H1 (cell line): ENCODE measurements at regions not wholly inside any gene's neighbourhood (a gene's known extent, or its start where the extent isn't known, plus 50 kb on each side); places are given as distances from the start of the nearest gene placed in this dataset.

Experiments
- CTCF ChIA-PET: fragments of 300-600 bp; sonication (Branson Sonifier 250); formaldehyde crosslinking; loops from one replicate; lab custom pipeline; 2021; ENCODE audit not compliant: partially characterized antibody; lab: Charles Lee
- POLR2A ChIA-PET: fragments of 300-600 bp; sonication (Branson Sonifier 250); formaldehyde crosslinking; loops from one replicate; lab custom pipeline; 2021; ENCODE audit warnings: inconsistent platforms; ENCODE audit not compliant: partially characterized antibody; lab: Charles Lee
- DNase-seq, 2 experiments: peaks; one replicate each; pipeline versions ENCODE4 v3.0.0 to v3.0.0-alpha.2; 2010 to 2022; ENCODE audit warnings: low spot score in 2 of 2, low read depth in 1 of 2, mixed read lengths in 1 of 2
- FAIRE-seq: peaks from 2 replicates; lab custom pipeline; 2011; peaks lifted over from hg19 to GRCh38; lab: Jason Lieb, UNC
- H2AFZ ChIP-seq: 2 replicates; pipeline ENCODE4 v1.8.1; 2012; ENCODE audit warnings: low read length, inconsistent platforms
- H2AK5ac ChIP-seq: 2 replicates; pipeline ENCODE4 v1.6.1; 2013; ENCODE audit warnings: low read depth, low read length
- H2BK120ac ChIP-seq: replicated peaks from 2 replicates; pipeline ENCODE3; 2013; ENCODE audit warnings: low read depth, low read length, inconsistent platforms
- H2BK12ac ChIP-seq: 2 replicates; pipeline ENCODE4 v1.6.1; 2013; ENCODE audit warnings: low read depth, low read length
- H2BK15ac ChIP-seq: 2 replicates; pipeline ENCODE4 v1.6.1; 2013; ENCODE audit warnings: low read length
- H2BK20ac ChIP-seq: 2 replicates; pipeline ENCODE4 v1.6.1; 2013; ENCODE audit warnings: low read length
- H2BK5ac ChIP-seq: 2 replicates; pipeline ENCODE4 v1.6.1; 2013; ENCODE audit warnings: low read depth, low read length
- H3K14ac ChIP-seq: 2 replicates; pipeline ENCODE4 v1.6.1; 2013; ENCODE audit warnings: inconsistent platforms; ENCODE audit not compliant: insufficient read length
- H3K18ac ChIP-seq: 2 replicates; pipeline ENCODE4 v1.6.1; 2013; ENCODE audit warnings: low read length; ENCODE audit errors: extremely low read depth
- H3K23ac ChIP-seq: 2 replicates; pipeline ENCODE4 v1.6.1; 2013; ENCODE audit warnings: inconsistent platforms; ENCODE audit not compliant: insufficient read length
- H3K23me2 ChIP-seq: 2 replicates; pipeline ENCODE4 v1.6.1; 2013; ENCODE audit warnings: low read depth, low read length
- H3K27ac ChIP-seq: 2 replicates; pipeline ENCODE4 v1.6.1; 2011; ENCODE audit warnings: low read depth, low read length, inconsistent platforms
- H3K27me3 ChIP-seq, 4 experiments: replicated peaks in 1 of 4; 1 replicate in 1 of 4; 2 replicates in 3 of 4; pipeline versions ENCODE4 v1.6.1 to v1.8.1; 2011 to 2013; ENCODE audit warnings: low read length in 3 of 4, mild to moderate bottlenecking in 3 of 4, inconsistent platforms in 2 of 4, mixed read lengths in 2 of 4, moderate library complexity in 1 of 4; ENCODE audit not compliant: control insufficient read depth in 3 of 4, insufficient read depth in 3 of 4; ENCODE audit errors: extremely low read depth in 1 of 4
- H3K36me3 ChIP-seq, 4 experiments: 2 replicates each; pipeline versions ENCODE4 v1.6.1 to v1.8.1; 2011 to 2013; ENCODE audit warnings: mild to moderate bottlenecking in 4 of 4, low read length in 3 of 4, moderate library complexity in 2 of 4, control low read depth in 1 of 4, inconsistent platforms in 1 of 4; ENCODE audit not compliant: insufficient read depth in 4 of 4, control insufficient read depth in 2 of 4
- H3K4ac ChIP-seq: replicated peaks from 2 replicates; pipeline ENCODE3; 2013; ENCODE audit warnings: low read length, low read depth, mixed read lengths, inconsistent platforms; ENCODE audit not compliant: insufficient read length
- H3K4me1 ChIP-seq, 4 experiments: replicated peaks in 1 of 4; 1 replicate in 1 of 4; 2 replicates in 3 of 4; pipeline versions ENCODE4 v1.6.1 to v1.8.1; 2011 to 2013; ENCODE audit warnings: low read length in 3 of 4, inconsistent platforms in 2 of 4, mixed read lengths in 1 of 4; ENCODE audit not compliant: insufficient read depth in 4 of 4, control insufficient read depth in 3 of 4
- H3K4me2 ChIP-seq, 2 experiments: 2 replicates each; pipeline versions ENCODE4 v1.6.1 to v1.8.1; 2011 to 2013; ENCODE audit warnings: low read depth in 2 of 2, low read length in 2 of 2, control low read depth in 1 of 2, inconsistent platforms in 1 of 2, mild to moderate bottlenecking in 1 of 2; ENCODE audit not compliant: insufficient read depth in 1 of 2
- H3K4me3 ChIP-seq, 4 experiments: fragments of 200-600, 300-600 bp in 1 of 4; sonication (generic), shearing (Covaris generic), sonication (Bioruptor Twin) in 1 of 4; 2 replicates each; pipeline versions ENCODE4 v1.5.1 to v1.8.1; 2011 to 2016; ENCODE audit warnings: low read length in 4 of 4, low read depth in 3 of 4, control low read depth in 2 of 4, inconsistent platforms in 2 of 4, mild to moderate bottlenecking in 2 of 4, mixed read lengths in 1 of 4, moderate library complexity in 1 of 4; ENCODE audit not compliant: insufficient read depth in 2 of 4; ENCODE audit errors: extremely low read depth in 1 of 4
- H3K56ac ChIP-seq: replicated peaks from 2 replicates; pipeline ENCODE3; 2013; ENCODE audit warnings: low read depth, mild to moderate bottlenecking, mixed read lengths, low read length, inconsistent platforms; ENCODE audit not compliant: insufficient read length
- H3K79me1 ChIP-seq: 2 replicates; pipeline ENCODE4 v1.6.1; 2013; ENCODE audit warnings: low read depth, low read length, control low read depth
- H3K79me2 ChIP-seq, 2 experiments: 2 replicates each; pipeline versions ENCODE4 v1.6.1 to v1.8.1; 2012 to 2013; ENCODE audit warnings: low read length in 2 of 2, mild to moderate bottlenecking in 2 of 2, inconsistent platforms in 1 of 2; ENCODE audit not compliant: insufficient read depth in 2 of 2, control insufficient read depth in 1 of 2
- H3K9ac ChIP-seq, 4 experiments: replicated peaks in 1 of 4; 1 replicate in 1 of 4; 2 replicates in 3 of 4; pipeline versions ENCODE4 v1.6.1 to v1.8.1; 2011 to 2013; ENCODE audit warnings: low read depth in 3 of 4, low read length in 3 of 4, control low read depth in 2 of 4, mild to moderate bottlenecking in 2 of 4, moderate library complexity in 2 of 4, inconsistent platforms in 1 of 4; ENCODE audit errors: extremely low read depth in 1 of 4
- H3K9me3 ChIP-seq, 2 experiments: 2 replicates each; pipeline versions ENCODE4 v1.6.1 to v1.8.1; 2012 to 2013; ENCODE audit warnings: mild to moderate bottlenecking in 2 of 2, moderate library complexity in 2 of 2, control low read depth in 1 of 2, inconsistent platforms in 1 of 2, low read depth in 1 of 2, low read length in 1 of 2, mixed read lengths in 1 of 2; ENCODE audit not compliant: insufficient read depth in 2 of 2
- H4K20me1 ChIP-seq, 2 experiments: replicated peaks in 1 of 2; 2 replicates each; pipeline versions ENCODE3 to v1.8.1; 2011 to 2013; ENCODE audit warnings: inconsistent platforms in 2 of 2, low read length in 2 of 2, mild to moderate bottlenecking in 1 of 2; ENCODE audit not compliant: insufficient read depth in 2 of 2, control insufficient read depth in 1 of 2
- H4K5ac ChIP-seq: 2 replicates; pipeline ENCODE4 v1.6.1; 2013; ENCODE audit warnings: low read length, low read depth, mixed read lengths, inconsistent platforms; ENCODE audit not compliant: insufficient read length
- H4K8ac ChIP-seq: 2 replicates; pipeline ENCODE4 v1.8.0; 2013; ENCODE audit warnings: mild to moderate bottlenecking, moderate library complexity, low read length, inconsistent platforms; ENCODE audit not compliant: insufficient read depth; ENCODE audit errors: extremely low read depth
- H4K91ac ChIP-seq: replicated peaks from 2 replicates; pipeline ENCODE3; 2013; ENCODE audit warnings: low read length, mixed read lengths, inconsistent platforms; ENCODE audit not compliant: insufficient read length
- ATF3 ChIP-seq: IDR thresholded peaks from 2 replicates; pipeline ENCODE4 v1.6.1; 2011; ENCODE audit warnings: low read depth, mild to moderate bottlenecking, low read length; ENCODE audit not compliant: insufficient read depth
- BCL11A ChIP-seq, 2 experiments: IDR thresholded peaks; one replicate each; pipeline ENCODE4 v1.6.1; 2011; ENCODE audit warnings: low read depth in 2 of 2, low read length in 2 of 2, mild to moderate bottlenecking in 2 of 2
- CEBPB ChIP-seq: IDR thresholded peaks from 2 replicates; pipeline ENCODE4 v1.6.1; 2012; ENCODE audit warnings: low read depth, low read length
- CTBP2 ChIP-seq: IDR thresholded peaks from 2 replicates; pipeline ENCODE4 v1.7.0; 2011; ENCODE audit warnings: borderline replicate concordance, mild to moderate bottlenecking, moderate library complexity, mixed read lengths, low read length; ENCODE audit not compliant: insufficient read depth, insufficient read length
- GABPA ChIP-seq: IDR thresholded peaks from 2 replicates; pipeline ENCODE4 v1.6.1; 2011; ENCODE audit warnings: mild to moderate bottlenecking, low read length, moderate library complexity, borderline replicate concordance; ENCODE audit not compliant: insufficient read depth
- HDAC2 ChIP-seq, 2 experiments: fragments of 300-600 bp in 1 of 2; sonication (generic) in 1 of 2; IDR thresholded peaks; 2 replicates each; pipeline ENCODE4 v1.6.1; 2011 to 2012; ENCODE audit warnings: low read depth in 2 of 2, low read length in 2 of 2, mild to moderate bottlenecking in 2 of 2, moderate library complexity in 2 of 2, borderline replicate concordance in 1 of 2, inconsistent platforms in 1 of 2
- HDAC6 ChIP-seq: IDR thresholded peaks from one replicate; pipeline ENCODE4 v1.7.1; 2012; ENCODE audit warnings: low read depth, mild to moderate bottlenecking, inconsistent platforms, low read length, moderate library complexity
- JUN ChIP-seq: IDR thresholded peaks from 2 replicates; pipeline ENCODE4 v1.6.1; 2011; ENCODE audit warnings: low read depth, mild to moderate bottlenecking, improper control_type of control experiment, low read length
- KDM5A ChIP-seq: fragments of 200-600 bp; IDR thresholded peaks from 2 replicates; pipeline ENCODE4 v1.7.1; 2012; ENCODE audit warnings: mild to moderate bottlenecking, low read length, inconsistent platforms, mixed read lengths
- POLR2A ChIP-seq, 2 experiments: IDR thresholded peaks; 1 replicate in 1 of 2; 2 replicates in 1 of 2; pipeline ENCODE4 v1.6.1; 2011; ENCODE audit warnings: low read depth in 2 of 2, low read length in 2 of 2, mild to moderate bottlenecking in 2 of 2; ENCODE audit errors: control extremely low read depth in 1 of 2
- SIN3A ChIP-seq, 2 experiments: IDR thresholded peaks in 1 of 2; conservative IDR thresholded peaks in 1 of 2; 2 replicates each; pipeline ENCODE4 v1.6.1; 2011 to 2012; ENCODE audit warnings: low read length in 2 of 2, improper control_type of control experiment in 1 of 2, low read depth in 1 of 2, mild to moderate bottlenecking in 1 of 2
- SP1 ChIP-seq: IDR thresholded peaks from 2 replicates; pipeline ENCODE4 v1.6.1; 2011; ENCODE audit warnings: low read depth, low read length
- SP2 ChIP-seq: IDR thresholded peaks from 2 replicates; pipeline ENCODE4 v1.6.1; 2012; ENCODE audit warnings: mild to moderate bottlenecking, low read length, inconsistent platforms
- TAF7 ChIP-seq: optimal IDR thresholded peaks from 2 replicates; pipeline ENCODE3; 2011; ENCODE audit warnings: low read depth, mild to moderate bottlenecking, inconsistent platforms, low read length, moderate library complexity, borderline replicate concordance
- TCF12 ChIP-seq: IDR thresholded peaks from 2 replicates; pipeline ENCODE4 v1.6.1; 2011; ENCODE audit warnings: low read depth, mild to moderate bottlenecking, low read length

- Histone ChIP-seq H3K36me3 (no peaks in the 10 kb centered on the region), H3K23me2 (no peaks in the 10 kb centered on the region), H3K4me3 (no peak overlapping the region), H2BK20ac (no peak overlapping the region), H2BK15ac (no peak overlapping the region), H3K4me2 (no peak overlapping the region), H4K91ac (no peak overlapping the region), H3K27me3 (no peaks in the 10 kb centered on the region), H2AK5ac (no peak overlapping the region), H3K18ac (no peak overlapping the region), H3K79me2 (no peaks in the 10 kb centered on the region), H3K79me1 (no peaks in the 10 kb centered on the region), H3K27ac (no peak overlapping the region), H3K9ac (no peak overlapping the region), H2AFZ (no peak overlapping the region), H3K23ac (no peak overlapping the region), H3K4me1 (no peaks in the 10 kb centered on the region), H3K14ac (no peak overlapping the region), H3K9me3 (no peaks in the 10 kb centered on the region), H4K20me1 (no peaks in the 10 kb centered on the region), H3K56ac (no peak overlapping the region), H2BK12ac (no peak overlapping the region), H4K8ac (no peak overlapping the region), H2BK120ac (no peak overlapping the region), H2BK5ac (no peak overlapping the region), H4K5ac (no peak overlapping the region), H3K4ac (no peak overlapping the region)
- ChIA-PET POLR2A (no interaction called here), CTCF (no interaction called here)
- DNase-seq = no peak
- FAIRE-seq = no peak
- TF ChIP-seq BCL11A (IDR thresholded peaks at IDR 0.05; ENCODE audit: low read depth in 2 of 2, low read length in 2 of 2) = no peak
- TF ChIP-seq GABPA = no peak
- no peak for TF ChIP-seq POLR2A (IDR thresholded peaks at IDR 0.05; ENCODE audit: control extremely low read depth in 1 of 2, low read depth in 2 of 2, low read length in 2 of 2)
- TF ChIP-seq HDAC6 = no peak
- no peak for TF ChIP-seq SP2
- TF ChIP-seq HDAC2 (IDR thresholded peaks at IDR 0.05; ENCODE audit: borderline replicate concordance in 1 of 2, low read depth in 2 of 2, low read length in 2 of 2) = no peak
- no peak for TF ChIP-seq TAF7
- no peak for TF ChIP-seq ATF3
- no peak for TF ChIP-seq KDM5A
- no peak for TF ChIP-seq CEBPB
- no peak for TF ChIP-seq JUN
- TF ChIP-seq TCF12 = no peak
- no peak for TF ChIP-seq SIN3A (conservative IDR thresholded peaks at IDR 0.05 in 1 of 2, IDR thresholded peaks at IDR 0.05 in 1 of 2; ENCODE audit: low read depth in 1 of 2, low read length in 2 of 2)
- TF ChIP-seq SP1 = no peak
- TF ChIP-seq CTBP2 = no peak
Observed at GRCh38 chr5:22998362-22998761, 145.2 kb upstream of the CDH12 start.
